ENCODE measurements at regions not wholly inside any gene's neighbourhood (a gene's known extent, or its start where the extent isn't known, plus 50 kb on each side); places are given as distances from the start of the nearest gene placed in this dataset.

GRCh38 chr11:90916706-90917105 lies 693.9 kb upstream of the CHORDC1 start:
- intact Hi-C loops (cut with micrococcal nuclease), result no loop called here
- no peaks in the 10 kb centered on the region for H3K4me1 ChIP-seq (ENCODE audit: insufficient read depth, low read length)
- H3K9me3 ChIP-seq (ENCODE audit: low read length), result no peaks in the 10 kb centered on the region
- H3K9me2 ChIP-seq (replicated peaks; ENCODE audit: low read length), result no peaks in the 10 kb centered on the region
- H3K27me3 ChIP-seq (ENCODE audit: low read length), result no peaks in the 10 kb centered on the region
- no peak for DNase-seq
- no peak overlapping the region for H3K27ac ChIP-seq (ENCODE audit: low read length)
- BruUV-seq (replicated peaks), result no TSS peak
- no peak overlapping the region for H3K4me3 ChIP-seq (ENCODE audit: low read length)
- no peak overlapping the region for H3K4me2 ChIP-seq (ENCODE audit: low read length)
- no peaks in the 10 kb centered on the region for H3K36me3 ChIP-seq (ENCODE audit: low read depth, low read length)
- H3K9ac ChIP-seq (ENCODE audit: low read length), result no peak overlapping the region
- POLR2A ChIA-PET (ENCODE audit: unreplicated experiment), result no interaction called here
- H3F3A ChIP-seq (ENCODE audit: low read length, unreplicated experiment), result no peaks in the 10 kb centered on the region
- no peaks in the 10 kb centered on the region for H3K79me2 ChIP-seq (ENCODE audit: low read length)
- no peak for ATAC-seq
- no peaks in the 10 kb centered on the region for H4K20me1 ChIP-seq (ENCODE audit: low read length)
- TF ChIP-seq EZH2phosphoT487 (IDR thresholded peaks at IDR 0.05; ENCODE audit: borderline replicate concordance, low read length) (no peak), CTCF (conservative IDR thresholded peaks at IDR 0.05; ENCODE audit: low read depth, low read length) (no peak), EZH2 (IDR thresholded peaks at IDR 0.05; ENCODE audit: low read length, unreplicated experiment) (no peak)
- CTCF ChIA-PET, result no interaction called here
- H2AFZ ChIP-seq (ENCODE audit: low read length), result no peak overlapping the region

- TF ChIP-seq CTCF (conservative IDR thresholded peaks at IDR 0.05; ENCODE audit: low read depth, low read length), result no peak
- no peak for TF ChIP-seq EZH2 (IDR thresholded peaks at IDR 0.05; ENCODE audit: low read length, unreplicated experiment)
- TF ChIP-seq EZH2phosphoT487 (IDR thresholded peaks at IDR 0.05; ENCODE audit: borderline replicate concordance, low read length), result no peak
- Histone ChIP-seq H3K9me2 (replicated peaks; ENCODE audit: low read length) (no peaks in the 10 kb centered on the region), H3K9me3 (ENCODE audit: low read length) (no peaks in the 10 kb centered on the region), H3K36me3 (ENCODE audit: low read depth, low read length) (no peaks in the 10 kb centered on the region), H3K27me3 (ENCODE audit: low read length) (no peaks in the 10 kb centered on the region), H3K4me2 (ENCODE audit: low read length) (no peak overlapping the region), H3F3A (ENCODE audit: low read length, unreplicated experiment) (no peaks in the 10 kb centered on the region), H3K4me3 (ENCODE audit: low read length) (no peak overlapping the region), H2AFZ (ENCODE audit: low read length) (no peak overlapping the region), H3K27ac (ENCODE audit: low read length) (no peak overlapping the region), H4K20me1 (ENCODE audit: low read length) (no peaks in the 10 kb centered on the region), H3K4me1 (ENCODE audit: insufficient read depth, low read length) (no peaks in the 10 kb centered on the region), H3K9ac (ENCODE audit: low read length) (no peak overlapping the region), H3K79me2 (ENCODE audit: low read length) (no peaks in the 10 kb centered on the region)
- ATAC-seq, result no peak
- intact Hi-C loops (cut with micrococcal nuclease), result no loop called here
- ChIA-PET CTCF (no interaction called here), POLR2A (ENCODE audit: unreplicated experiment) (interaction anchor here (0.6 kb wide), 1 partner anchor 51 kb away, joined by 3 read pairs; no protein-coding TSS in a partner anchor)
- BruUV-seq (replicated peaks), result no TSS peak
- DNase-seq, result no peak
Observed at GRCh38 chr11:90913131-90913668, 690.4 kb upstream of the CHORDC1 start.

GRCh38 chr11:90912631-90913030 lies 689.8 kb upstream of the CHORDC1 start:
- no peak overlapping the region for H3K4me2 ChIP-seq (ENCODE audit: low read length)
- H3F3A ChIP-seq (ENCODE audit: low read length, unreplicated experiment), result no peaks in the 10 kb centered on the region
- no peak overlapping the region for H3K27ac ChIP-seq (ENCODE audit: low read length)
- no peaks in the 10 kb centered on the region for H3K36me3 ChIP-seq (ENCODE audit: low read depth, low read length)
- no peaks in the 10 kb centered on the region for H3K79me2 ChIP-seq (ENCODE audit: low read length)
- ChIA-PET CTCF (no interaction called here), POLR2A (ENCODE audit: unreplicated experiment) (no interaction called here)
- BruUV-seq (replicated peaks), result no TSS peak
- no peaks in the 10 kb centered on the region for H3K27me3 ChIP-seq (ENCODE audit: low read length)
- no peak for DNase-seq
- TF ChIP-seq EZH2phosphoT487 (IDR thresholded peaks at IDR 0.05; ENCODE audit: borderline replicate concordance, low read length) (no peak), EZH2 (IDR thresholded peaks at IDR 0.05; ENCODE audit: low read length, unreplicated experiment) (no peak), CTCF (conservative IDR thresholded peaks at IDR 0.05; ENCODE audit: low read depth, low read length) (no peak)
- ATAC-seq, result no peak
- no peak overlapping the region for H3K4me3 ChIP-seq (ENCODE audit: low read length)
- no peaks in the 10 kb centered on the region for H3K9me3 ChIP-seq (ENCODE audit: low read length)
- H3K4me1 ChIP-seq (ENCODE audit: insufficient read depth, low read length), result no peaks in the 10 kb centered on the region
- H2AFZ ChIP-seq (ENCODE audit: low read length), result no peak overlapping the region
- intact Hi-C loops (cut with micrococcal nuclease), result no loop called here
- no peak overlapping the region for H3K9ac ChIP-seq (ENCODE audit: low read length)
- H3K9me2 ChIP-seq (replicated peaks; ENCODE audit: low read length), result no peaks in the 10 kb centered on the region
- H4K20me1 ChIP-seq (ENCODE audit: low read length), result no peaks in the 10 kb centered on the region
